HUDEP-2 (cell line): ENCODE measurements at regions not wholly inside any gene's neighbourhood (a gene's known extent, or its start where the extent isn't known, plus 50 kb on each side); places are given as distances from the start of the nearest gene placed in this dataset.
A peak's percentile ranks its signal among the peaks of the same experiment; 100 is the strongest.

Source experiments
- DNase-seq, 76 experiments: peaks; one replicate each; lab custom pipeline; 2025; ENCODE audit not compliant: unreplicated experiment in 76 of 76; lab: John Stamatoyannopoulos, UW

GRCh38 chr6:137687818-137688217, 179.2 kb upstream of the TNFAIP3 start:
- no peak for DNase-seq

GRCh38 chr6:137688230-137688971, 178.7 kb upstream of the TNFAIP3 start:
- no peak for DNase-seq

- no peak for DNase-seq
Measured at GRCh38 chr6:137689377-137689776, 177.7 kb upstream of the TNFAIP3 start.

GRCh38 chr6:137690034-137690433, 177.0 kb upstream of the TNFAIP3 start:
- DNase-seq: no peak

- DNase-seq: no peak
Measured at GRCh38 chr6:137690721-137691120, 176.3 kb upstream of the TNFAIP3 start.

GRCh38 chr6:137692308-137692707, 174.8 kb upstream of the TNFAIP3 start:
- DNase-seq: no peak

- no peak for DNase-seq
Measured at GRCh38 chr6:137692806-137693205, 174.3 kb upstream of the TNFAIP3 start.

- peak in 2 of 76 experiments; percentile 15 to 19 for DNase-seq
Measured at GRCh38 chr6:137693711-137694110, 173.3 kb upstream of the TNFAIP3 start.

GRCh38 chr6:137696765-137697164, 170.3 kb upstream of the TNFAIP3 start:
- DNase-seq: no peak

- no peak for DNase-seq
Measured at GRCh38 chr6:137697267-137697938, 169.7 kb upstream of the TNFAIP3 start.

- no peak for DNase-seq
Measured at GRCh38 chr6:137698636-137699030, 168.4 kb upstream of the TNFAIP3 start.

GRCh38 chr6:137699031-137699683, 167.9 kb upstream of the TNFAIP3 start:
- DNase-seq: no peak

- no peak for DNase-seq
Measured at GRCh38 chr6:137700161-137700560, 166.9 kb upstream of the TNFAIP3 start.

- DNase-seq: no peak
Measured at GRCh38 chr6:137700751-137701477, 166.1 kb upstream of the TNFAIP3 start.

- DNase-seq: no peak
Measured at GRCh38 chr6:137701942-137702341, 165.1 kb upstream of the TNFAIP3 start.

GRCh38 chr6:137702791-137703424, 164.2 kb upstream of the TNFAIP3 start:
- DNase-seq: no peak

- DNase-seq: no peak
Measured at GRCh38 chr6:137704802-137705159, 162.3 kb upstream of the TNFAIP3 start.

- peak in 20 of 76 experiments; percentile 1 to 45 (median 12) for DNase-seq
Measured at GRCh38 chr6:137705160-137706082, 161.6 kb upstream of the TNFAIP3 start.

GRCh38 chr6:137706083-137706750, 160.8 kb upstream of the TNFAIP3 start:
- no peak for DNase-seq
